ENCODE measurements at regions not wholly inside any gene's neighbourhood (a gene's known extent, or its start where the extent isn't known, plus 50 kb on each side); places are given as distances from the start of the nearest gene placed in this dataset.

DNA sequence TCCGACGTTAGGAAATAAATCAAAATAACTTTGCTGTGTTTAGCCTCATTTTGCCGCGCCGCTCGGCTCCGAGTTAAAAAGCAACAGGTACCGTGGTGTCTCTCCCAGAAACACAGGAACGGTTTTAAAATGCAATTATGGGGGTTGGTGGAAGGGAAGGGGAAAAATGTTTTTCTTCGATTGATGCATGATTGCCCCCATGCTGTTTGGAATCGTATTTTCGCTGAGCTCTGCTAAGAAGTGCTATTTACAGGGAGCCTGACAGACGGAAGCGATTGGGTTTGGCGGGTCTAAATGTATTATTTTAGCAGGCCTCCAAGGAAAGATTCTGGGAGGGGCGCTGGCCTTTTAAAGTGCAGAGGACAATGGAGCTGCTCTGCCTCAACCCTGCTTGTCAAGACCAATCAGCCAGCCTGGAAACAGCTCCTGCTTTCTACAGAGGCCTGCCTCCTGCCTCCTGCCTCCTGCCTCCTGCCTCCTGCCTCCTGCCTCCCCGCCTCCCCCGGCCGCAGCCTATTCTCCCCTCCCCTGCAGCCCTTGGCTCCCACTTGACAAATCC lies 156.7 kb upstream of the TLE3 start:
- Histone ChIP-seq H3K56ac (replicated peaks; ENCODE audit: insufficient read length, low read depth, low read length) (no peak overlapping the region), H2BK20ac (ENCODE audit: low read length) (no peak overlapping the region), H3K9ac (replicated peaks in 1 of 4; ENCODE audit: extremely low read depth in 1 of 4, low read depth in 3 of 4, low read length in 3 of 4) (no peak overlapping the region), H2BK5ac (ENCODE audit: low read depth, low read length) (no peak overlapping the region), H2AK5ac (ENCODE audit: low read depth, low read length) (no peak overlapping the region), H3K36me3 (ENCODE audit: control insufficient read depth in 2 of 4, insufficient read depth in 4 of 4, low read length in 3 of 4) (no peaks in the 10 kb centered on the region), H3K23me2 (ENCODE audit: low read depth, low read length) (no peaks in the 10 kb centered on the region), H2BK12ac (ENCODE audit: low read depth, low read length) (no peak overlapping the region), H2BK120ac (replicated peaks; ENCODE audit: low read depth, low read length) (no peak overlapping the region), H4K91ac (replicated peaks; ENCODE audit: insufficient read length, low read length) (no peak overlapping the region), H3K79me1 (ENCODE audit: low read depth, low read length) (no peaks in the 10 kb centered on the region), H3K4me2 (ENCODE audit: insufficient read depth in 1 of 2, low read depth in 2 of 2, low read length in 2 of 2) (no peak overlapping the region), H3K23ac (ENCODE audit: insufficient read length) (no peak overlapping the region), H3K14ac (ENCODE audit: insufficient read length) (no peak overlapping the region), H3K4ac (replicated peaks; ENCODE audit: insufficient read length, low read depth, low read length) (no peak overlapping the region), H2BK15ac (ENCODE audit: low read length) (no peak overlapping the region), H3K27me3 (replicated peaks in 1 of 4; ENCODE audit: control insufficient read depth in 3 of 4, extremely low read depth in 1 of 4, insufficient read depth in 3 of 4, low read length in 3 of 4) (peaks cover 0 to 2% (median 0%) of the 10 kb centered on the region in 4 experiments; a peak in 2 of 7 replicates), H3K4me3 (ENCODE audit: extremely low read depth in 1 of 4, insufficient read depth in 2 of 4, low read depth in 3 of 4, low read length in 4 of 4) (no peak overlapping the region), H3K27ac (ENCODE audit: low read depth, low read length) (no peak overlapping the region), H3K4me1 (replicated peaks in 1 of 4; ENCODE audit: control insufficient read depth in 3 of 4, insufficient read depth in 4 of 4, low read length in 3 of 4) (peaks cover 0 to 7% (median 2%) of the 10 kb centered on the region in 4 experiments; a peak in 3 of 7 replicates), H2AFZ (ENCODE audit: low read length) (no peak overlapping the region), H4K8ac (ENCODE audit: extremely low read depth, insufficient read depth, low read length) (no peak overlapping the region), H3K18ac (ENCODE audit: extremely low read depth, low read length) (no peak overlapping the region), H4K5ac (ENCODE audit: insufficient read length, low read depth, low read length) (no peak overlapping the region), H3K79me2 (ENCODE audit: control insufficient read depth in 1 of 2, insufficient read depth in 2 of 2, low read length in 2 of 2) (no peaks in the 10 kb centered on the region), H3K9me3 (ENCODE audit: insufficient read depth in 2 of 2, low read depth in 1 of 2, low read length in 1 of 2) (no peaks in the 10 kb centered on the region), H4K20me1 (replicated peaks in 1 of 2; ENCODE audit: control insufficient read depth in 1 of 2, insufficient read depth in 2 of 2, low read length in 2 of 2) (no peaks in the 10 kb centered on the region)
- FAIRE-seq (no peak), DNase-seq (ENCODE audit: low read depth in 1 of 2, low spot score in 2 of 2) (no peak)
- ChIA-PET POLR2A (ENCODE audit: partially characterized antibody) (no interaction called here), CTCF (ENCODE audit: partially characterized antibody) (interaction anchor here (0.6 to 1.9 kb wide), 4 partner anchors 10 to 381 kb away, joined by 3 to 7 read pairs (median 4); no protein-coding TSS in a partner anchor)
- 92% methylated on average over 19 of the region's 19 CpGs; no CpG with 5 or more reads in 1 of the 2 experiments for WGBS, 2 experiments (ENCODE audit: extremely low coverage in 1 of 2, insufficient coverage in 1 of 2, insufficient read length in 1 of 2, insufficient replicate concordance in 2 of 2, low coverage in 1 of 2, low lambda C conversion rate in 2 of 2, missing lambda C conversion rate in 1 of 2)
- TF ChIP-seq PHF8 (conservative IDR thresholded peaks at IDR 0.05; ENCODE audit: low read depth, low read length) (no peak), NANOG (IDR thresholded peaks at IDR 0.05; ENCODE audit: insufficient read depth, low read depth, low read length, poor library complexity, severe bottlenecking) (no peak)

All from H1 (cell line).